ENCODE measurements at regions not wholly inside any gene's neighbourhood (a gene's known extent, or its start where the extent isn't known, plus 50 kb on each side); places are given as distances from the start of the nearest gene placed in this dataset.

DNA sequence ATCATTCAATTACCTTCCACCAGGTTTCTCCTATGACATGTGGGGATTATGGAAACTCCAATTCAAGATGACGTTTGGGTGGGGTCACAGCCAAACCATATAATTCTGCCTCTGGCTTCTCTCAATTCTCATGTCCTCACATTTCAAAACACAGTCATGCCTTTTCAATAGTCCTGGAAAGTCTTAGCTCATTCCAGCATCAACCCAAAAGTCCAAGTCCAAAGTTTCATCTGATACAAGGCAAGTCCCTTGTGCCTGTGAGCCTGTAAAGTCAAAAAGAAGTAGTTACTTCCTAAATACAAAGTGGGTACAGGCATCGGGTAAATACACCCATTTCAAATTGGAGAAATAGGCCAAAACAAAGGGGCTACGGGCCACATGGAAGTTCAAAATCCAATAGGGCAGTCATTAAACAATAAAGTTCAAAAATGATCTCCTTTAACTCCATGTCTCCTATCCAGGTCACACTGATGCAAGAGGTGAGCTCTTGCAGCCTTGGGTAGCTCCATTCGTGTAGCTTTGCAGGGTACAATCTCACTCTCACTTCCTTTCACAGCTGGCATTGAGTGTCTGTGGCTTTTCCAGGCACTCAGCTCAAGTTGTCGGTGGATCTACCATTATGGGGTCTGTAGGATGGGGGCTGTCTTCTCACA lies 112.9 kb downstream of the FCRL5 start:
- TF ChIP-seq YY1 (IDR thresholded peaks at IDR 0.05; ENCODE audit: insufficient read depth, insufficient read length) (no peak), SUZ12 (IDR thresholded peaks at IDR 0.05; ENCODE audit: extremely low read depth, insufficient read depth, insufficient read length) (no peak)
